ENCODE measurements at regions not wholly inside any gene's neighbourhood (a gene's known extent, or its start where the extent isn't known, plus 50 kb on each side); places are given as distances from the start of the nearest gene placed in this dataset.
A peak's percentile ranks its signal among the peaks of the same experiment; 100 is the strongest.

DNA sequence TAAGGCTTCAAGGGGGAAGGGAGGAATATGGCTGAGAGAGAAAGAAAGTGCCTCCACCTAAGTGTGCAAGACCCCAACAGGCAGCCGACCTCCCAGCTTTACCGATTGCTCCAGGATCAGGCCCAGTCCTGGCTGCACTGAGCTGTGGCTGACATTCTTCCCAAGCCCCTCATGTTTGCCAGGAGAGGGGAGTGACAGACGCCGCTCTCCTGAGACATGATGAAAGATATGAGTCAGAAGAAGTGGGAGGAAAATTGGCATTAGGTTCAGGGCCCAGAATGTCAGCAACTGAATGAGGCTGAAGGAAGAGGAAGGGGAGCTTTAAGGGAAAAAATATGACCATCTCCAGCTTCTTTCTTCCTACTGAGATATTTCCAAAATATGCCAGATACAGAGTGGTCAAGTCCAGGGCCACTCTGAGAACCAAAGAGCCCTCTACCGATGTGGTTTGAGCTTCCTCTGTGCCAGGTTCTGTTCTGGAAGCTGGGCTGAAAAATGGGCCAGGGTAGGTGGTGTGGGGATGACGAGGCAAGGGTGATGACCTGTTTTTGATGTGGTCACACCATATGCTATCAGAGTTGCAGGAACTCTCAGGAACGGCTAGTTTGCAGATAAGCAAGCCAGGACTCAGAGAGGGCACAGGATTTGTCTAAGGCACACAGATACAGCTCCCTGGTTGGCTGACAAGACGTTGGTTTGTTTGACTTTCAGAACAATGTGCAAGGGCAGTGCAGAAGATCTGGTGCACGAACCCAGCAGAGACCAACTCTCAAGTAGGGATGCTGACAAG, 176.7 kb downstream of the SOX9 start:
- DNase-seq: peak in 2 of 58 donors; percentile 1 to 10

DNA sequence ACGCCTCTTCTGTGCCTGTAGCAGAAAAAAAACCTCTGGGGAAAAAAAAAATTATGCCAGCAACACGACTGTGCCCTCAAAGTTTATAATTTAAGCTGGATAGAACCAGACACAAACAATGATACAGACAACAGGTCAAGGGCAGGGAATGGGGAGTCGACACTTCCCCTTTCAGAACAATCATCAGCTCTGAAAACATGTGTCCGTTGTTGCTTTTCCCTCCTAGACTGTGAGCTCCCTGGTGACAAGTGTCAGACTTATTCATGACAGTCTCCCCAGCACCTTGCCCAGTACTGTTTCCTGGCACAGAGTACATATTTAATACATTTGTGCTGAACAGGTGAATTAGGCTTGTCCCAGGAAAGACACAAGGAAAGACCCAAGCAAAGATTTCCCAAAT, 178.3 kb downstream of the SOX9 start:
- no peak for DNase-seq

DNA sequence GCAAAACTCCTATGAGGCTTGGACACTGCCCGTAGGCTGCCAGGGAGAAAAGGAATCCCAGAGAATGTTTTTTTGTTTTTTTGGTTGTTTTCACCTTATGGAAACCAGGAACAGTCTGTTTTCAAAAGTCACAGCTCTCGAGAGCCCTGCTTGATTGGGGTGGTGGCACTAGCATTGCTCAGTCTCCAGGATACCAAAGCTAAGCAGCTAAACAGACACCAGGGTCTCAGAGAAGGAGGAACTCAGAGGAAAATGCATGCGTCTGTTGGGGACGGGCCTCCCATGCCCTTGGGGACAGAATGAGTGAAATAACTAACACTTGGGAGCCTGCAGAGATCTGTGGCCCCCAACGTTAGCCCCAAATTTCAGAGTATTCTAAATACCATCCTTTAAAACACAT, 178.8 kb downstream of the SOX9 start:
- no peak for DNase-seq

DNA sequence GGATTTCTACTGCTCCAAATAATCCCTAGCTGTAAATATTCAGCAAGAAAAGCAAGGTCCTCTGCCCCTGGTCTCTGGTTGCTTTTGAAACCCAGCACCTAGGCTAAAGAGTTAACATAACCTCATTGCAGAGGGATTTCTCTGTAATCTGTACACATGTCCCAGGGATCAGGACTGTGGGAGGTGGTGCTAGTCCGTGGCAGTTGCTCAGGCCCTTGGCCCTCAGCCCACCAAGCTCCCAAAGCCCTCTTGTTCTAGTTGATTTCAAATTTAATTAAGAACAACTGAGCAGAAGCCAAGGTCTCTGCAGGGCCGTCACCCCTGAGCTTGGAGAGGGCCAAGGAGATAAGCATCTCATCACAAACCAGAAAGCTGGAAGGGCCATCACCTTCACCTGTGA, 181.1 kb downstream of the SOX9 start:
- DNase-seq: peak in 5 of 58 donors; percentile 2 to 10 (median 6)

DNA sequence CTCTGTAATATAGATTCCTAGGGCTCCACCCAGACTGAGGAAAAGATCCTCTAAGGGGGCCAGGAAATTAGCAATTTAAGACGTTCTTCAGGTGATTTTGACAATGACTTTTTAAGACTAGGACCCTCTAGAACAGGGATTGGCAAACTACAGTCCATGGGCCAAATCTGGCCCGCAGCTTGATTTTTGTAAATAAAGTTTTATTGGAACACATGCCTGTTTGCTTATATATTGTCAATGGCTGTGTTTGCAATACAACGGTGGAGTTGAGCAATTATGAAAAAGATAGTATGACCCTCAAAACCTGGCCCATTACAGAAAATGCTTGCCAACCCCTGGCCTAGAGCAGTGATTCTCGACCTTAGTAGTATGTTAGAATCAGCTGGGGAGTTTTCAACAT, 181.9 kb downstream of the SOX9 start:
- DNase-seq: no peak

DNA sequence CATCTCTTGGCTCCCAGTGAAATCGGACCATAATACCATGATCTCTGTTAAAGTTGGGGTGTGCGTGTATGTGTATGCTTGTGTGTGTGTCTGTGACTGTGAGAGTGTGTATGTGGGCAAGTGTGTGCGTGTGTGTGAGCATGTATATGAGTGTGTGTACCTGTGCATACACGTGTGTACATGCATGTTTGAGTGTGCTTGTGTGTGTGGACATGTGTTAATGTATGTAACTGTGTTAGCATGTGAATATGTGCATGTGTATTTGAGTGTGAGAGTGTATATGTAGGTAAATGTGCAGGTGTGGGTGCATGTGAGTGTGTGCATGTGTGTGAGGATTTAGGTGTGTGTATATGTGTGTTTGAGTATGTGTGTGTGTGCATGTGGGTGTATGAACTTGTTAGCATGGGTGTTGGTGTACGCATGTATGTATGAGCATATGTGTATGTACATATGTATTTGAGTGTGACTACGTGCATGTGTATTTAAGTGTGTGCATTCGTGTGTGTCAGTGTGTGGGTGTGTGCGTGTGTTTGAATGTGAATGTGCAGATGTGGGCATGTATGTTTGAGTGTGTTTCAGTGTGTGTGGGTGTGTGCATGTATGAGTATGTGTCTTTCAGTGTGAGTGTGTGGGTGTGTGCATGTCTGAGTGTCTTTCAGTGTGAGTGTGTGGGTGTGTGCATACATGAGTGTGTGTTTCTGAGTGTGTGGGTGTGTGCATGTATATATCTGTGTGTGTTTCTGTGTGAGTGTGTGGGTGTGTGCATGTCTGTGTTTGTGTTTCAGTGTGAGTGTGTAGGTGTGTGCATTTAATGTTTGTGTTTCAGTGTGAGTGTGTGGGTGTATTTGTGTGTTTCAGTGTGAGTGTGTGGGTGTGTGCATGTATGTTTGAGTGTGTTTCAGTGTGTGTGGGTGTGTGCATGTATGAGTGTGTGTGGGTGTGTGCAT, 183.2 kb downstream of the SOX9 start:
- no peak for DNase-seq

DNA sequence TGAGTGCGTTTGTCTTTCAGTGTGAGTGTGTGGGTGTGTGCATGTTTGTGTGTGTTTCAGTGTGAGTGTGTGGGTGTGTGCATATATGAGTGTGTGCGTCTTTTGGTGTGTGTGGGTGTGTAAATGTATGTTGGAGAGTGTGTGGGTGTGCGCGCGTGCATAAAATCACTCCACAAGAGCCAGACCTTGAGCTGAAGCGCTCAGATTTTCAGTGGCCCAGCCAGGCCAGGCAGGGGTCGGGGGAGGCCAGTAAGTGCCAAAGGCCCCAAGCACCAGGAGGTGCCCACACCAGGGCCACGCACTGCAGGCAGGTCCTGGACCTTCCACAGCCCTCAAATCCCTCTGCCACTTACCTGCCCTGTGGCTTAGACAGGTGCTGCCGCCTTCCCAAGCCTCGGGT, 184.0 kb downstream of the SOX9 start:
- DNase-seq: no peak

DNA sequence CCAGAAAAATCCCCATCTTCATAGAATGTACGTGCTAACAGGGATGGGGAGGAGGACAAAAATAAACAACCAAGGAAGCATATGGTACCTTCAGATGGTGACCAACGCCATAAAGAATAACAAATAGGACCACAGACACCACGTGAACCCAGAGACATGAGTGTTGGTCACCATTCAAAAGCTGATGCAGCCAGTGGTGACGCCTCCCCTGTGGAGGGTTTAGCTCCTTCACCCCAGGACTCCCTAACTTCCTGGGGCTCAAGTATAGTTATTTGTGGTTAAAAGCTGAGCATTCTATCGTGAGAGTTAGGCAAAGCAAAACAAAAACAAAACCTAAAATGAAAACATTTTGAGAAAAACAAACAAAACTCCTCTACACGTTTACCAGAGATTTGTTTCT, 184.7 kb downstream of the SOX9 start:
- DNase-seq: no peak

DNA sequence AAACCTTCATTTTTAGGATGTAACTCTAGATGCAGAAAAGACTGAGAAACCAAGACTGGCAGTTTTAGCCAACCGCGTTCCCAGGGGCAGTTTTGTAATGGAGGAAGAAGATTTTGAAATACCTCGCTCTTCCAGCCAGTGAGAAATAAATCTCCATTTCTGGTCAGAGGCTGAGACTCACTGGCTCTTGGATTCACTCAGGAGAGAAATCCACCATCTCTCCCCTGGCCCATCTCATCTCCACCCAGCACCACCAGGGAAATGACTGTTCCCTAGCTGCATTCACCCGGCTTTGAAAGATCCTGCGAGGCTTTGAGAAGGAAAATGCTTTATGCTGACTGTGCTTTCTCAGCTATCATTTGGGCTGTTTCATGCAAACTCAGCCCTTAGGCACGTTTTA, 185.2 kb downstream of the SOX9 start:
- peak in 1 of 58 donors; percentile 5 for DNase-seq

DNA sequence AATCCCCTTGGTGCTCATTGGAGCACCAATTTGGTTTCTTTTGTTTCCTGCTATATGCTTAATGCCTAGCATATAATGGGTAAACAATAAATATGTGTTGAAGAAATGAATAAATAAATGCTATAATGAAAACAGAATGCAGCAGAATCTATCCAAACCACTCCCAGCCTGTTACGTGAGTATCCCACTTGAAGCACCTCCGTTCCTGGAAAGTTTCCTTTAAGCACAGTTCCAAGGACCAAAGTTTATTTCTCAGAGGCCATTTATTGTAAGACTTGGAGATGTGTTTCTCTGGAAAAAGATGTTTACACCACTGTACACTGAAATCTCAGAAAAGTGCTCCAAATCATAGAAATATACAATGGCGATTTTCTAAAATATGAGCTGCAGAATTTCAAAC, 187.0 kb downstream of the SOX9 start:
- no peak for DNase-seq

DNA sequence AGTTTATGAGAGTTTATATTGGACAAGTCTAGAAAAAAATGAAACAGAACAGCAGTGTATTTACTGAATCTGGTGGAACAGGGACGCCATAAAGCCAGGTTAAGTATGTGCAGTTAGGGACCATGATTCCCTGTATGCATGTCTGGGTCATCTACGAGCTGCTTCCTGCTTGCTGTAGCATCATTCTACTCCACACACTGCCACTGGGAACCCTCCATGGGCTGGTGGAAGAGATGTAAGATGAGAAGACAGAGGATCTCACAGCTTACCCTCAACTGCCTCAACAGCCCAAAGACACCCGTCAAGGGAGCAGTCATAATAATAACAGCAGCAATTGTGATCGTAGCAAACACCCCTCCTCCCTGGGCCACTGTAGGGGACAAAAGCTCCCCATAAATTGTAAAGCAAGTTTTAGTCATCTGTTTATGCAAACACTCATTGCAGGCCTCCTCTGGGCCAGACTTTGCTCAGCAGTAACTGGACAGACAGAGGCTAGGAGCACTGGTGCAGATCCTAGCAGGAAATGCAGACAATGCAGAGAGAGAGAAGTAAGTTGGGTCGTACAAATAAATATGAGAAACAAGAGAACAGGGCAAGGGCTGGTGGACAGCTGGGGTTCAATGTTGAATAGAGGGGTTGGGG, 188.0 kb downstream of the SOX9 start:
- no peak for DNase-seq

DNA sequence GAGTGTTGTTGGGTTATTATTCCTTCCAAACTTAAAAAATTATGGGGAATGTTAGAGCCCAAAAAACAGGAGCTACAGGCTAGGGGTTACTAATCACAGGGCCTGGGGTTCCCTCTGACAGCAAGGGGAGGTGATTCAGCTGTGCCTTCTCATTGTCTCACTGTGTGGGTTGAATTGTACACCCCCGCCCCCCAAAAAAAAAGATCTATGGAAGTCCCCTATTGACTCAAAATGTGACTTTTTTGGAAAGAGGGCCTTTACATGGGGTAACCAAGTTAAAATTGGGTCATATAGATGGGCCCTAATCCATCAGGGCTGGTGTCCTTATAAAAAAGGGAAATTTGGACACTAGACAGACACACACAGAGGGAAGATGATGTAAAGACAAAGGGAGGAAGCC, 190.2 kb downstream of the SOX9 start:
- DNase-seq: no peak

DNA sequence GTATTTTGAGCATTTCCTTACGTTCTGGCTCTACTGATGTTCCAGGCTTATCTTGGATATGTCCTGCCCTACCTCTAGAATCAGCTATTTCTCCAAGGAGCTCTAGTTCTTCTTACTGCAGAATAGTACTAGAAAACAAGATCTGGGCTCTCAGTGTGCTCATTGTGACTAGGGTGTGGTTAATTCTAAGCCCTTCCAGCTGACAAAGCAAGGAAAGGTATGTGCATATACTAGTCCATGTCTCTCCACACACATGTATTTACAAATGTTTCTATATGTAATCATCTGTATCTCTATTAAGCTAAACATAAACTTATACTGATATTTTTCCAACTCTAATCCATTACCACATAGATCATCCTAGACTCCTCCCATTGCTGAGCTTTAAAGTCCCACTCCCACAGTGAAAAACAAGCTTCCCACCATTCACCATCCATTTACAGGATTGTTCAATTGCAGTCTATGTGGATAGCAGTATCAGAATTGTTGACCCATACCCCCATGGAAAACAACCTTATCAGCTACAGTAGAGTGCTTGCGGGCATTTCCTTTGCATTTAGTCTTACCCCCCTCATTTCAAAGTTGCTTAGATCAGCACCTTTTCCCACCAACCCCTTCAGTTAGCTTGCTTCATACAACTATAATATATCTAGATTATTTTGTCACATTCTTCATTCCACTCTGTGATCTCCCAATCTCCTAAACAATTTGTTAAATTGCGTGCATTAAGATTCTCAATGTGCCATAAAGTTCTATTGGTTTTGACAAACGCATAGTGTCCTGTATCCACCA, 194.5 kb downstream of the SOX9 start:
- DNase-seq: no peak

DNA sequence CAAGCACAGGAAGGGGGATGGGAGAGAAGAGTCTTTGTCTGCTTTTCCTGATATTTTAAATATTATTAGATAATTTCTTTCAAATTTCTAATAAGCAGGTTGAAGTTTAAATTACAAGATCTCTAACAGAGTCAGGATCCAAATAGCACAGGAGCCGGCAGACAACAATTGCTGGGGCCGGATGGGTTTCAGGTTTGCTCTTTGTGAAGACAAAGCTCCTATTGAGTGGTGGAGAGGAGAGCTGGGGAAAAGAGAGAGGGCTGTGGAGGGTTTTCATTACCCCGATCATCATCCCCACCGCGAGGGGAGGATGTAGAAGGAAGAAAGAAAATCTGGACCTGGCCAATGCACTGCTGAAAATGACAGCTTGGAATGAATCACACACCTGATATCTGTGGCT, 197.3 kb downstream of the SOX9 start:
- no peak for DNase-seq

DNA sequence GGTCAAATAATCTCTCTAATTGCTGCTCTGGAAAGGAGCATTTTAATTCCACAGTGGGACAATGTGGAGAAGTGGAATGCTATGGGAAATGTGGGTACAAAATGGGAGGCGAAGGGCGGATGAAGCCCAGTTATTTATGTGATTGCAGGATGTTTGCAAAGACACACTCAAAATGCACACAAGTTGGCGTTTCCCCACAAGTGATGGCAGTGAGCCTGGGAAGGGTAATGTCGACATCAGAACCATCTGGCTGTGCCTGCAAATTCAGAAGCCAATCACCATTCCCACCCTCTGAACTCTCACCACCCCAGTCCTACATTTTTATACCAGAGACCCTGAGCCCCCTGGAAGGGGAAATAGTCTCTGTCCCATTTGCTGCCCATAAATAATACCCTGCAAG, 201.1 kb downstream of the SOX9 start:
- no peak for DNase-seq

DNA sequence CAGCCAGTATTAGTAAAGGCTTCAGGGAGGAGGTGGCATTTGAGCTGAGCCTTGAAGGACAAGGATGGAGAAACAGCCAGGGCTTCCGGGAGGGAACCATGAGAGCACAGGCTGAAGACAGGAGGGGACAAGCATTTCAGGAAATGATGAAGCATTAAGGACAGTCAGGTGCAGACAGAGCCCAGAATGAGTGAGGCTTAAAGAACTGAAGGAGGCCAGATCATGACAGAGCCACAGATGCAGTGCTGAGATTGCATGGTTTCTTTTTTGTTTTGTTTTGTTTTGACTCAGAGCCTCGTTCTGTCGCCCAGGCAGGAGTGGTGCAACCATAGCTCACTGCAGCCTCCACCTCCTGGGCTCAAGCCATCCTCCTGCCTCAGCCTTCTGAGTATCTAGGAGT, 211.5 kb downstream of the SOX9 start:
- no peak for DNase-seq

DNA sequence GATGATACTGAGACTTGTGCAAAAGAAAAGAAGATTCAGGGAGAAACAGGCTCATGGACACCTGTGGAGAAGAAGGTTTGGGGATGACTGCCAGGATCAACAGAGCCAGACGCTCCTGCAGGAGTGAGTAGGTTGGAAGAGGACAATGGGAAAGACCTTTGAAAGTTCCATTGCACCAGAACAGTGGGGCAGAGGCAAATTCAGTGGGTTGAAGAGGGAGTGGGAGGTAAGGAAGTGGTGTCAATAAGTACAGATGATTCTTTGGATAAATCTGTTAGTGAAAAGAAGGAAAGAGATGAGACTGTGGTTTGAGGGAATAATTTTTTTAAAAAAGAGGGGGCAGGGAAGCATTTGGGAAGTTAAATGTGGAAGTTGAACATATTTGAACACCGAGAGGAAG, 212.8 kb downstream of the SOX9 start:
- DNase-seq: peak in 4 of 58 donors; percentile 17 to 61 (median 32)

DNA sequence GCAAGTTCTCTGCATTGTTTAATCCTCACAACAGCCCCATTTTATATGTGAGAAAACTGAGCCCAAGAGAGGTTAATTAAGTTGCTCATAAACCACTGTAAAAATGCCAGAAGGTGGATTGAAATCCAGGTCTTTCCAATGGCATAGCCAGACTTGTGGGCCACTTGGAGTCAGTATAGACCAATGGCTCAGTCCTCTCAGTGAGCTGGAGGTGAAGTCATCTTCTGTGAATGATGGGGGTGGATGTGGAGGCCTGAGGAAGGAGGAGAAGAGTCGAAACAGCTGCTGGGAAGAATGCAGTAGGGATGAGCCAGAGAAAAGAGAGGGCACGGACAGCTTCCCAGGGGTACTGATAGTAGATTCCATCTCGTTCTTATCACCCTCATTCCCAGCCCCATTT, 213.4 kb downstream of the SOX9 start:
- no peak for DNase-seq

DNA sequence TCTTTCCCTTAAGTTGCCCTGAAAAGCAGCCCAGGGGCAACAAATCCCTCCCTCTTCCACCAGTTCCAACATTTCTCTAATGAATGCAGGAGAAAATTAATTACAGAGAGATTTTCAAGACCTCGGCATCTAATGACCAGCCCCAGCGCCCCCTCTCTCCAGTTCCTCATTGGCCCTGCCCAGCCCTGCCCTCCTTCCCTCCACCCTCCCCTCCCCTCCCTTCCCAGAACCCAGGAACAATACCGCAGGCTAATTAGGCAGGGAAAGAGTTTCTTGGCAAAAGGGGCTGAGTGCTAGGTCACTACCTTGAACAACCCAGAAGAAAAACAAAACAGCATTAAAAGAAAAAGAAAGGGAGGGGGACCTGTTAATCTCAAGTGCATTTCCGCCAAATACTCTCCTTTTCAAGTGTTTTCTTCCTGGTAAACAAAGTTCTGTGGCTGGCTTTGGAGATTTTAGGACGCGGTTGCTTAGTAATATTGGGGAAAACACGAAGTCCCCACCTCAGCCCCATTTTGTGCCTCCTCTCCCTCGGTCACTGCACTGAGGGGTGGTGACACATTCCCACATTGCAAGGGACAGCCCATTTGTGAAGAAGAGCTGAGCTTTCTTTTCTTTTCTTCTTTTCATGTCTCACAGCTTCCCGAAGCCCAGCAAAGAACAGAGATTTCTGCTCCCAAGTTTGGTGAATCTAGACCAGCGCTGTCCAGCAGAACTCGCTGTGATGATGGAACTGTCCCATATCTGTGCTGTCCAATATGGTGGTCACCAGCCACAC, 215.4 kb downstream of the SOX9 start:
- peak in 44 of 58 donors; percentile 8 to 86 (median 45) for DNase-seq

DNA sequence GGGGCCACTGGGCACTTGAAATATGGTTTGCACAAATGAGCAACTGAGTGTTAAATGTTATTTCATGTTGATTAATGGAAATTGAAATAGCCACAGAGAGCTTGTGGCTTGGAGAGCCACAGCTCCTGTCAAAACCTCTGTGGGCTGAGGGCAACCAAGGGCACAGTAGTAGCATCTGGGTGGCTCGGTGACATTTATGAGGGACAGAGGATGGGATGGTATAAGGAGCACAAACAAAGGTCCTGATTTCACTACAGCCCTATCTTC, 215.9 kb downstream of the SOX9 start:
- DNase-seq: no peak

DNA sequence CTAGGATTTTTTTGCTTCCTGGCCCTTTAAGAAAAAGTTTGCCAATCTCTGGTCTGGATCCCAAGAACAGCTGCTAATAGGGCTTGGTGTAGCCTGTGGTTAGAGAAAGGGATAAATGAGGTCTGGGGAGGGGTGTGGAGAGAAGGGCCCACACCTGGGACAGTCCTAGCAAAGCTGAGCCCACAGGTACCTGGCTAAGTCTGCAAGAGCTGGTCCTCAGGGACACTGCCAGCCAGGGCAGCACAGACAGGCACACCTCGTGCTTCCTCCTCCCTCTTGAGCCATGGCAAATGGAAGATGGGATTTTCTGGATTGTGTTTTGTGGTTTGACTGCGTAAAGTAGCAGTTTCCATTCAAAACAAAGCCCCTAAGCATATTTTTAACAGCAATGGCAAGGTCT, 217.5 kb downstream of the SOX9 start:
- DNase-seq: no peak
